Thyroid gland (tissue), 4 donors: ENCODE measurements at regions not wholly inside any gene's neighbourhood (a gene's known extent, or its start where the extent isn't known, plus 50 kb on each side); places are given as distances from the start of the nearest gene placed in this dataset.

Source experiments
- DNase-seq, 2 donors: peaks; one replicate each; pipeline ENCODE4 v3.0.0-alpha.2; 2019
- H3K27ac ChIP-seq, 3 donors: fragments of 200-600 bp; sonication (generic); 1 replicate in 2 of 3; 2 replicates in 1 of 3; pipeline ENCODE4 v1.5.1; 2016 to 2019; ENCODE audit warnings: mild to moderate bottlenecking in 1 of 3, moderate library complexity in 1 of 3
- H3K27me3 ChIP-seq: fragments of 200-600 bp; sonication (generic); one replicate; pipeline ENCODE4 v1.5.1; 2019
- H3K36me3 ChIP-seq, 2 donors: fragments of 200-600 bp; sonication (generic); one replicate each; pipeline ENCODE4 v1.5.1; 2016 to 2019
- H3K4me1 ChIP-seq, 2 donors: fragments of 200-600 bp; sonication (generic); one replicate each; pipeline ENCODE4 v1.5.1; 2017 to 2019
- H3K4me3 ChIP-seq, 3 donors: fragments of 200-600 bp; sonication (generic); replicated peaks in 1 of 3; 1 replicate in 2 of 3; 2 replicates in 1 of 3; pipeline ENCODE4 v1.5.1; 2016; ENCODE audit warnings: mild to moderate bottlenecking in 1 of 3
- H3K9me3 ChIP-seq: fragments of 200-600 bp; sonication (generic); one replicate; pipeline ENCODE4 v1.5.1; 2017
- POLR2A ChIP-seq, 2 donors: fragments of 450-650 bp; IDR thresholded peaks; one replicate each; pipeline ENCODE4 v1.6.1; 2017; ENCODE audit warnings: antibody characterized with exemption in 2 of 2, mild to moderate bottlenecking in 2 of 2, moderate library complexity in 1 of 2
- WGBS, 2 donors: methylation state at CpG; one replicate each; pipeline ENCODE4 v1.1.5; 2017; 5-methylcytosine and 5-hydroxymethylcytosine counted together
- intact Hi-C: fragments of 100-400 bp; cut with DNase I; formaldehyde crosslinking; loops from one replicate; pipeline ENCODE4 v1.15.1; 2023
- TF ChIP-seq, protein P1 (sequence below), 6 experiments: fragments of 200-600 bp in 3 of 6; fragments of 450-650 bp in 3 of 6; sonication (generic) in 3 of 6; IDR thresholded peaks; one replicate each; pipeline ENCODE4 v1.5.1; 2016 to 2019; ENCODE audit warnings: antibody characterized with exemption in 6 of 6, mild to moderate bottlenecking in 2 of 6, inconsistent platforms in 1 of 6, moderate library complexity in 1 of 6

DNA sequence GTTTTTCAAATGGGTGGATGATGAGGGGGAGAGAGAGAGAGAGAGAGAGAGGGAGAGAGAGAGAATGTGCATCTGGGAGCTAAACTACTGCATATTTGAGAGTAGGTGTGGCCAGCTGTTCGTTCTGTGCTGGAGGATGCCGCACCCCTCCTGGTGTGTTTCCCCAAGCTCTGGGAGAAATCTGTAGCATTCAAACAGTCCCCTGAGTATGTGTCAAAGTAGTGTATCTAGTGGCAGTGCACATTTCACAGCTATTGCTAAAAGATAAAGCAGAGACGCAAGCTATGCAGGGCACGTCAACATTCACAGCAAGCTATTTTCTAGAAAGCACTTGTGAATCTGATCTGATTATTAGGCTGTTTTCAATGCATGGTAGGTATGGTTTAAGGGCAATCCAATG is 83.5 kb upstream of the LIMCH1 start:
- WGBS, 2 donors = 18 to 42% methylated on average over 4 of the region's 4 CpGs
- H3K9me3 ChIP-seq = no peaks in the 10 kb centered on the region
- no peaks in the 10 kb centered on the region for H3K27me3 ChIP-seq
- H3K4me3 ChIP-seq = no peak overlapping the region
- TF ChIP-seq POLR2A (IDR thresholded peaks at IDR 0.05) = no peak
- TF ChIP-seq, protein P1, sequence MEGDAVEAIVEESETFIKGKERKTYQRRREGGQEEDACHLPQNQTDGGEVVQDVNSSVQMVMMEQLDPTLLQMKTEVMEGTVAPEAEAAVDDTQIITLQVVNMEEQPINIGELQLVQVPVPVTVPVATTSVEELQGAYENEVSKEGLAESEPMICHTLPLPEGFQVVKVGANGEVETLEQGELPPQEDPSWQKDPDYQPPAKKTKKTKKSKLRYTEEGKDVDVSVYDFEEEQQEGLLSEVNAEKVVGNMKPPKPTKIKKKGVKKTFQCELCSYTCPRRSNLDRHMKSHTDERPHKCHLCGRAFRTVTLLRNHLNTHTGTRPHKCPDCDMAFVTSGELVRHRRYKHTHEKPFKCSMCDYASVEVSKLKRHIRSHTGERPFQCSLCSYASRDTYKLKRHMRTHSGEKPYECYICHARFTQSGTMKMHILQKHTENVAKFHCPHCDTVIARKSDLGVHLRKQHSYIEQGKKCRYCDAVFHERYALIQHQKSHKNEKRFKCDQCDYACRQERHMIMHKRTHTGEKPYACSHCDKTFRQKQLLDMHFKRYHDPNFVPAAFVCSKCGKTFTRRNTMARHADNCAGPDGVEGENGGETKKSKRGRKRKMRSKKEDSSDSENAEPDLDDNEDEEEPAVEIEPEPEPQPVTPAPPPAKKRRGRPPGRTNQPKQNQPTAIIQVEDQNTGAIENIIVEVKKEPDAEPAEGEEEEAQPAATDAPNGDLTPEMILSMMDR (IDR thresholded peaks at IDR 0.05) = no peak
- intact Hi-C loops = no loop called here
- no peaks in the 10 kb centered on the region for H3K36me3 ChIP-seq
- no peak overlapping the region for H3K27ac ChIP-seq
- H3K4me1 ChIP-seq = peaks cover 17 to 32% of the 10 kb centered on the region in 2 donors
- peak in 1 of 2 donors; percentile 61 for DNase-seq

DNA sequence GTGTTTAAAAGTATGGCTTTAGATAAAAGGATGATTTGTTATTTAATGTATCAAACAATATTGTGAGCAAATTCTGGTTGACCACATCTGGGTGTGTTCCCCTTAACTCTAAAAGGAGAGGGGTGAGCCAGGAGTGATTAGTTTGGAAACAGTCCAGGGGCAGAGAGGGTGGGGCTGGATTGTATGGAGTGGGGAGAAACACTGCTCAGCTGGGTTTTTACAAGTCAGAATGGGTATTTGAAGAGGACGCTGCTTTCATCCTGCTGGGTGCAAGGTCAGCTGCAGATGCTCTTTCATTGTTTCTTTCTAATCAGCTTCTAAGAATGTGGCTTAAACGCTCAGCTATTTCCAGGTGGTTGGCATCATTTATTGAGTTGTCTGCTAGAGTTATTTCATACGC is 82.8 kb upstream of the LIMCH1 start:
- Histone ChIP-seq H3K4me3 (no peak overlapping the region), H3K36me3 (no peaks in the 10 kb centered on the region), H3K9me3 (no peaks in the 10 kb centered on the region), H3K4me1 (peaks cover 17 to 32% of the 10 kb centered on the region in 2 donors), H3K27me3 (no peaks in the 10 kb centered on the region), H3K27ac (no peak overlapping the region)
- DNase-seq = no peak
- 52 to 60% methylated on average over 3 of the region's 3 CpGs for WGBS, 2 donors
- intact Hi-C loops = no loop called here
- no peak for TF ChIP-seq POLR2A (IDR thresholded peaks at IDR 0.05)
- TF ChIP-seq, protein P1 (IDR thresholded peaks at IDR 0.05) = no peak

GRCh38 chr4:41456559-41457101 is 81.3 kb upstream of the LIMCH1 start:
- H3K4me3 ChIP-seq = no peak overlapping the region
- WGBS, 2 donors = 82 to 85% methylated on average over 4 of the region's 4 CpGs
- H3K27me3 ChIP-seq = no peaks in the 10 kb centered on the region
- no peaks in the 10 kb centered on the region for H3K36me3 ChIP-seq
- H3K9me3 ChIP-seq = no peaks in the 10 kb centered on the region
- DNase-seq = no peak
- TF ChIP-seq POLR2A (IDR thresholded peaks at IDR 0.05) = no peak
- TF ChIP-seq, protein P1 (IDR thresholded peaks at IDR 0.05) = no peak
- intact Hi-C loops = no loop called here
- H3K27ac ChIP-seq = no peak overlapping the region
- peaks cover 17 to 32% of the 10 kb centered on the region in 2 donors for H3K4me1 ChIP-seq

DNA sequence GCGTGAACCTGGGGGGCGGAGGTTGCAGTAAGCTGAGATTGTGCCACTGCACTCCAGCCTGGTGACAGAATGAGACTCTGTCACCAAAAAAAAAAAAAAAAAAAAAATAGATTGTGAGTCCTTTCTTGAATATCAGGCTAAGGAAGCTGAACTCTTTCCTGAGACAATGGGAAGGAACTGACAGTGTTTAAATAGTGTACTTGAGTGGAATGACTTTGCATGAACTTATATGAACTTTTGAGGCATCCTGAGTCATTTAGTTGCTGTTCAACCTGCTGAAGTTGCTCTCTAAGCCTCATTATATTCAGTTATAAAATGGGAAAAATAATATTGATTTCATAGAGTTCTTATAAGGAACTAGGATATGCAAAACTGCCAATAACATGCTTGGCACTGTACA is 79.3 kb upstream of the LIMCH1 start:
- Histone ChIP-seq H3K4me1 (peaks cover 17 to 22% of the 10 kb centered on the region in 2 donors), H3K4me3 (no peak overlapping the region), H3K36me3 (no peaks in the 10 kb centered on the region), H3K27ac (no peak overlapping the region), H3K9me3 (no peaks in the 10 kb centered on the region), H3K27me3 (no peaks in the 10 kb centered on the region)
- intact Hi-C loops = no loop called here
- DNase-seq = no peak
- no peak for TF ChIP-seq POLR2A (IDR thresholded peaks at IDR 0.05)
- TF ChIP-seq, protein P1 (IDR thresholded peaks at IDR 0.05) = no peak
- 81 to 95% methylated on average over 2 of the region's 2 CpGs for WGBS, 2 donors

DNA sequence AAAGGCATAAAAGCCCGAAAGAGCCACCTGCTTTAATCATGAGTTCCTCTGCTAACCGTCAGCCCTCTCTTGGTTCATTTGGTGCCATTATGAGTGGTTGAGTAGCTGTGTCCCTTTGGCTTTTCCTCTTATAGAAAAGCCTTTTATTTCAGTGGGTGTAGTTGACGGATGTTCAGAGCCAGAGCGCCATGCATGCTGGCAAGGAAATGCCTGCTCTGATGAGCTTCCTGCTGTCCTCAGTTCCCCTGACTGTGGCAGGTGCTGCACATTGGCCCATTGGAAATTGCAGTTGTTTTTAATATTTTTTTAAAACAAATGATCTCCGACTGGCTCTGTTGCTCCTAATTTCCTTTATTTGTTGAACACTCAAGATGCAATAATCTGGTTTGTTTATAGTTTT is 77.3 kb upstream of the LIMCH1 start:
- H3K4me1 ChIP-seq = peaks cover 0 to 9% of the 10 kb centered on the region in 2 donors
- TF ChIP-seq, protein P1 (IDR thresholded peaks at IDR 0.05) = no peak
- TF ChIP-seq POLR2A (IDR thresholded peaks at IDR 0.05) = no peak
- intact Hi-C loops = no loop called here
- H3K27ac ChIP-seq = no peak overlapping the region
- no peak overlapping the region for H3K4me3 ChIP-seq
- H3K36me3 ChIP-seq = no peaks in the 10 kb centered on the region
- no peak for DNase-seq
- no peaks in the 10 kb centered on the region for H3K9me3 ChIP-seq
- no peaks in the 10 kb centered on the region for H3K27me3 ChIP-seq
- 74 to 83% methylated on average over 5 of the region's 5 CpGs for WGBS, 2 donors
